ENCODE measurements at regions not wholly inside any gene's neighbourhood (a gene's known extent, or its start where the extent isn't known, plus 50 kb on each side); places are given as distances from the start of the nearest gene placed in this dataset.

GRCh38 chr11:121961321-121961801, 154.7 kb downstream of the BLID start:
- no peak for TF ChIP-seq CTCF (IDR thresholded peaks at IDR 0.05)
- TF ChIP-seq POLR2A (IDR thresholded peaks at IDR 0.05), result no peak

Data from thyroid gland (tissue), 4 donors.